Superior temporal gyrus (tissue), 1 donor: ENCODE measurements at regions not wholly inside any gene's neighbourhood (a gene's known extent, or its start where the extent isn't known, plus 50 kb on each side); places are given as distances from the start of the nearest gene placed in this dataset.

Experiments
- DNase-seq: peaks from one replicate; pipeline ENCODE4 v3.0.0-alpha.2; 2016; ENCODE audit errors: extremely low spot score

- DNase-seq, result no peak
Observed at GRCh38 chr3:19093084-19093483, 55.2 kb upstream of the KCNH8 start.

DNA sequence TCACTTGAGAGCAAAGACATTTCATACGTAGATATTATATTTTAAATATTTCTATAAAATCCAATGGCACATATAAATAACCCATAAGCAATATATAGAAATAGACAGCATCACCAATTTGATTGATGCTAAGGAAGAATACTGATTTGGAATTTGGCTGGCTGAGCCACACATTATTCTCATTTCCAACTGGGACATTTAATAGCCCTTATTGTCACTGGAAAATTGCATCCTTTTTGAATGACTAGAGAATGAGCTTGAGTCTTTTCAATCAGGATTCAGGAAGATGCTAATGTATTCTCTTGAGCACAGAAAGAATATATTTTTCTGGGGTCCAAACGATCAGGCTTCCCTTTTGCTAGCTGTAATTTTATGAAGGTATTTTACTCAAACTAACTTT is 70.9 kb upstream of the KCNH8 start:
- DNase-seq, result no peak

- no peak for DNase-seq
Observed at GRCh38 chr3:19075037-19075436, 73.3 kb upstream of the KCNH8 start.

- DNase-seq, result no peak
Observed at GRCh38 chr3:19074257-19074900, 73.9 kb upstream of the KCNH8 start.

DNA sequence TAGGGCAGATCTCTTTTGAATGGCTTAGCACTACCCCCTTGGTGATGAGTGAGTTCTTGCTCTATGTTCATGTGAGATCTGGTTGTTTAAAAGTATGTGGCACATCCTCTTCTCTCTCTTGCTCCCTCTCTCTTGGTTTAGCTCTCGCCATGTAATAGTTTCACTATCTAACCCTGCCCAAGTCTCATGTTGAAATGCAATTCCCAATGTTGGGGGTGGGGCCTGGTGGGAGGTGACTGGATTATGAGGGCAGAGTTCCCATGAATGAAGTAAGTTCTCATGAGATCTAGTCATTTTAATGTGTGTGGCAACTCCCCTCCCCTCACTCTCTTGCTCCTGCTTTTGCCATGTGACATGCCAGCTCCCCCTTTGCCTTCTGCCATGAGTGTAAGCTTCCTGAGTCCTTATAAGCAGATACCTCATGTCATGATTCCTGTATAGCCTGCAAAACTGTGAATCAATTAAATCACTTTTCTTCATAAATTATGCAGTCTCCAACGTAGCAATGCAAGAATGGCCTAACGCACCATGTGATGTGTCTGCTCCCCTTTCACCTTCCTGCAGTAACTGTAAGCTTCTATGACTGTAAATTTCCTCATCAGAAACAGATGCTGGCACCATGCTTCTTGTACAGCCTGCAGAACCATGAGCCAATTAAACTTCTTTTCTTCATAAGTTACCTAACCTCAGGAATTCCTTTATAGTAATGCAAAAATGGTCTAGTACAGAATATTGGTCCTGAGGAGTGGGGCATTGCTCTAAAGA is 74.8 kb upstream of the KCNH8 start:
- no peak for DNase-seq

- no peak for DNase-seq
Observed at GRCh38 chr3:19070325-19070724, 78.0 kb upstream of the KCNH8 start.

DNA sequence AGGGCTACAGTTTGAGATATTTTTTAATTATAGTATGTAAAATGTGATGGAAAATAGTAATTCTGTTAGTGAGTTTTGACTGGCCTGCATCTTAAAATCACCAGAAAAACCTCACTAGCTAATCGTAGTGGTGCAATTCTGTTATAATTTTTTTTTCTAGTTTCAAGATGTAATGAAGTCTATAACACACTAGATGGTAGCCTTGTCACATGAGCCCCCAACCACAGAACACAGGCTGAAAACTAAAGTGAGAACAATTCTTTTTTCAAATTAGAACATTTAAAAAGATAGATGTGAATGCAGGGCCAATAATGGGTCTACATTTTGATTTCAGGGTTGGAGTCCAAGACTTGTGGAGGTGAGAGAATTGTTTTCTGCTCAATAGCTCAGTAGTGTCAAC is 83.3 kb upstream of the KCNH8 start:
- DNase-seq, result peak; percentile 76

DNA sequence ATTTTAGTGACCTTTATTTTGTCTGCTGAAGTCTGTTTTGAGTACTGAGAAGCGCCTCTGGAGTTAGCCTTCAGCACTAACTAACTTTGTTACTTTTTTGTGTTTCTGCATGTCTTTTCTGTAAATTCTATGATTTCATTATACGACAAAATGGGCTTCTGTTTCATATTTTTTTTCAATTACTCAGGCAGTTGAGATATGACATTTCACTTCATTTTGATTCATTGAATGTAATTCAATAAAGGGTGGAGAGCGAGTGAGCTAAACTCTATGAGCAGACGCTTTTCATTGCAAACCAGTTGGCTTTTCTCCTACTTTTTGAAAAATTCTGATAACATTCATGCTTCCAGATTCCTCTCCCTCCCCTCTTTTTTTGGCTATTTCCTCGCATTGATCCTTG is 84.4 kb upstream of the KCNH8 start:
- no peak for DNase-seq

- DNase-seq, result no peak
Observed at GRCh38 chr3:19060404-19060803, 87.9 kb upstream of the KCNH8 start.

DNA sequence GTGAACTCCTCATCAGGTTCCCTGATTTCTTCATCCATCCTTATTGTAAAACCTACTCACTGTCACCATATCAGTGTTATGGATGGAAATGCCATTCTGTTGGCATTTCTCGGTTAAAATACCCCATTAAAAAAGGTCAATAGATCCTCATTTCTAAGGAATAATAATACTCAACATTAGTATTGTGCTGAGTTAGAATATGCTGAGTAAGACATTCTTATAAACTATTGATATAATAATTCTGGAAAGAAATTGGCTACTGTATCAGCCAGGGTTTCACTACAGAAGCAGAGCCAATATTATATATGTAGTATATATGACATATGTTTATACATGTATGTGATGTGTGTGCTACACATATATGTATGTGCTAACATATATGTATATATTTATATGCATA is 95.4 kb upstream of the KCNH8 start:
- DNase-seq, result no peak

GRCh38 chr3:19046440-19046839 is 101.9 kb upstream of the KCNH8 start:
- peak; percentile 37 for DNase-seq

- no peak for DNase-seq
Observed at GRCh38 chr3:19030522-19030839, 117.8 kb upstream of the KCNH8 start.

- no peak for DNase-seq
Observed at GRCh38 chr3:19029837-19030521, 118.3 kb upstream of the KCNH8 start.

- no peak for DNase-seq
Observed at GRCh38 chr3:19025441-19025840, 122.9 kb upstream of the KCNH8 start.

DNA sequence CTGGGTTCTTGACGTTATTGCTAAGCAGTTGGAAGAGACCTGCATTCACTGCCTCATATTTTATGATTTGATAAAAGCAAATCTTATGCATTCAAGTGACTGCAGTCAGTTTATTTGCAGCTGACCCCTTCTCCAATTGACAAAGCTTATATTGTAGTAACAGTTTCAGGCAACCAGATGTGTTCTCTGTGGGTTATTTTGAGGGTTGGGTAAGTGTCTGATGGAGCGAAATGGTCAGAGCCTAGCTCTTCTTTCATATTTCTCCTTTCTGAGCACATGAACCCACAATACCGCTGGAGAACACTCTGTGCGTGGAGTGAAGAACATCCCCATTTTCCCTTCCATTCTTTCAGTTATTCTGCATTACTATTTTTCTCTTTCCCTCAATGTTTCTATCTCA is 125.8 kb upstream of the KCNH8 start:
- no peak for DNase-seq

GRCh38 chr3:19016851-19017250 is 131.5 kb upstream of the KCNH8 start:
- no peak for DNase-seq

DNA sequence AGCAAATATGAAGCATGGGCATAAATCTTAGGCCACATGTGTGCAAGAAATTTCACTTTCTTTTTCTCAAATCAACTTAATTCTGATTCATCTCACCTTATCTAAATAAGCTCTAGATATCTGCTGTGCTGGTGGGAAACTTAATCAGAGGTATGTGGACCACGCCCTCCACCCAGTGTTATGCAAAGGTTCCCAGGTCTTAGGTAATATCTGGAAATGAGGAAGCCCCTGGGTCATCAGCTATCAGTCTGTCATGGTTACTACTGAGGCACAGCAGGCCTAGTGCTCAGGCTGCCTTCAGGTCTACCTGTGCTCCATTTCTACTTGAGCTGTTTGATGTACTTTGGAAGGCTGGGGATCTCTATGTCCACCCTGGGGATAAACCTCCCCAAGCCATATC is 134.4 kb upstream of the KCNH8 start:
- DNase-seq, result no peak

- no peak for DNase-seq
Observed at GRCh38 chr3:19012846-19013245, 135.5 kb upstream of the KCNH8 start.

DNA sequence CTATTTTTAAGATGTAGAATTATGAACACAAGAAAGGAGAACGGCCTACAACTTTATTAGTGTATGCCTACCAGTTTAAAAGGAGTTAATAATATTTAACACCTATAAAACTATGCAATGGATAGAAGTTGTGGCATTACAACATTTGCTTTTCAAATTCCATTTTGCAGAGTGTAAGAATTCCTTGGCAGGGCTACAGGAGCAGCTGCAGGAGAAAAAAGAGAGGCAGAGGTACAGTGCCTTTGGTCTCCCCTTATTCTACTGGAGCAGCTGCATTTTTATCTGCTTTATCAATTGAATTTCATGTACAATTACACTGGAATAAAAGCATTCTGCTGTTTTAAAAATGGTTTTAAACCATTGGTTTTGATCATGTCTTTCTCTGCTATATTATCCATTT is 145.7 kb upstream of the KCNH8 start:
- no peak for DNase-seq

DNA sequence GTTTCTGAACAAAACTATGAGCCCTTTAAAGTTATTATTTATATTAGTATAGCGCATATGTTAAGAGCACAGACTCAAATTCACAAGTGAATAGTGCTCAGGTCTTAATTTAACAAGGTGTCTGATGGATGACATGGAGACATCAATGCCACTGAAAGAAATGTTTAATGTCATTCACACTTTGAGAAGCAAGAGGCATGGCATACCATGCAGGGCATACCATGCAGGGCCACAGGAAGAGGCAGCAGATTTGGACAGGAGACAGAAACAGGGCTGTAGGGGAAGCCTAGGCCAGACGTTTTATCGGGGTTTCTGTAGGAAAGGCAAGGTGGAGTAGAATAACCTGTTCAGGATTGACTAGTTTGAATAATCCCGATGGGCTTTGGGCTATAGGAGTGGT is 150.2 kb upstream of the KCNH8 start:
- no peak for DNase-seq

DNA sequence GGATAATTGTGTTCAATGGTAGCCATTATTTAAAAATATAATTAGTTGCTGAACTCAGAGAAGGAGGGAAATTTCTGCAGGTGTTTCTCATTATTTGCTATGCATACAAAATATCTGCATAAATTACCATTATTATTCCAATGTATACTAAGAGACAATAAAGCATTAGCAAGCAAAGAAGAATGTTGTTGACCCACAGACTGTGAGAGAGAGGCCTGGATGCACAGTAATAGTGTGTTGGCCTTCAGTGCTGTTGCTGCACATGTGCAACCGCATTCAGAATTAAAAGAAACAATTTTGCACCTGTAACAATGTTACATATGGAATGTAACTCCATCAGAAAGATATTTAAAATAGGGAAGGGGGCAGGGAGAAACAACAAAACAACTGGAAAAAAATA is 155.6 kb upstream of the KCNH8 start:
- DNase-seq, result no peak

- DNase-seq, result no peak
Observed at GRCh38 chr3:18989237-18989795, 159.0 kb upstream of the KCNH8 start.
